ENCODE measurements at regions not wholly inside any gene's neighbourhood (a gene's known extent, or its start where the extent isn't known, plus 50 kb on each side); places are given as distances from the start of the nearest gene placed in this dataset.

DNA sequence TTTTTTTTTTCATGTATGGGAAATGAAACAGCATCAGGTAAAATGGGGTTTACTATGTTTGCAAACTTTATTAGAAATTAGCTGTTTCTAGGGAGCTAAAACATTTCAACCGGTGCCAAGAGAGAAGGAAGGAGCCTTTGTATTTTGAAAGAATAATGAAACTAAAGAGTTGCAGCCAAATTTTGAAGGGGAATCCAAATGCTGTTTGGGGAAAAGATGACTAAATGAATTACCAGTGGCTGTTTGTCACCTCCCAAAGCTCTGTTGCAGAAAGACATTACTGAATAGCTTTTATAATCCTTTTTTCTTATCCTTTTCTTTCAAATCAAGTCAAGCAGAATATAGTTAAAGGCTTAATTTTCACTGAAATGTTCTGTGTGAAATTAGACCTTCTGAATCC, 591.3 kb upstream of the ADGRL2 start:
- H3K36me3 ChIP-seq (ENCODE audit: insufficient read depth, low read length), result no peaks in the 10 kb centered on the region
- H3K9me3 ChIP-seq (ENCODE audit: low read length), result no peaks in the 10 kb centered on the region
- no peak overlapping the region for H3K27ac ChIP-seq (ENCODE audit: low read length)
- H3K4me3 ChIP-seq (ENCODE audit: low read length), result no peak overlapping the region
- no peaks in the 10 kb centered on the region for H3F3A ChIP-seq (ENCODE audit: insufficient read depth, low read length, poor library complexity, severe bottlenecking)
- H3K4me2 ChIP-seq (ENCODE audit: low read length), result no peak overlapping the region
- H4K20me1 ChIP-seq (ENCODE audit: insufficient read depth), result no peaks in the 10 kb centered on the region
- TF ChIP-seq EP300 (conservative IDR thresholded peaks at IDR 0.05; ENCODE audit: poor library complexity, severe bottlenecking) (no peak), MXI1 (conservative IDR thresholded peaks at IDR 0.05; ENCODE audit: poor library complexity, severe bottlenecking) (no peak), POLR2AphosphoS5 (IDR thresholded peaks at IDR 0.05) (no peak), RAD21 (conservative IDR thresholded peaks at IDR 0.05) (no peak), SMC3 (conservative IDR thresholded peaks at IDR 0.05; ENCODE audit: poor library complexity) (no peak), EZH2 (IDR thresholded peaks at IDR 0.05; ENCODE audit: borderline replicate concordance, insufficient read depth, low read length, poor library complexity, severe bottlenecking) (no peak), TAF1 (IDR thresholded peaks at IDR 0.05; ENCODE audit: low read depth) (no peak)
- TF ChIP-seq, protein P1, sequence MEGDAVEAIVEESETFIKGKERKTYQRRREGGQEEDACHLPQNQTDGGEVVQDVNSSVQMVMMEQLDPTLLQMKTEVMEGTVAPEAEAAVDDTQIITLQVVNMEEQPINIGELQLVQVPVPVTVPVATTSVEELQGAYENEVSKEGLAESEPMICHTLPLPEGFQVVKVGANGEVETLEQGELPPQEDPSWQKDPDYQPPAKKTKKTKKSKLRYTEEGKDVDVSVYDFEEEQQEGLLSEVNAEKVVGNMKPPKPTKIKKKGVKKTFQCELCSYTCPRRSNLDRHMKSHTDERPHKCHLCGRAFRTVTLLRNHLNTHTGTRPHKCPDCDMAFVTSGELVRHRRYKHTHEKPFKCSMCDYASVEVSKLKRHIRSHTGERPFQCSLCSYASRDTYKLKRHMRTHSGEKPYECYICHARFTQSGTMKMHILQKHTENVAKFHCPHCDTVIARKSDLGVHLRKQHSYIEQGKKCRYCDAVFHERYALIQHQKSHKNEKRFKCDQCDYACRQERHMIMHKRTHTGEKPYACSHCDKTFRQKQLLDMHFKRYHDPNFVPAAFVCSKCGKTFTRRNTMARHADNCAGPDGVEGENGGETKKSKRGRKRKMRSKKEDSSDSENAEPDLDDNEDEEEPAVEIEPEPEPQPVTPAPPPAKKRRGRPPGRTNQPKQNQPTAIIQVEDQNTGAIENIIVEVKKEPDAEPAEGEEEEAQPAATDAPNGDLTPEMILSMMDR (IDR thresholded peaks at IDR 0.05; ENCODE audit: poor library complexity, severe bottlenecking), result no peak
- TF ChIP-seq, protein P2, sequence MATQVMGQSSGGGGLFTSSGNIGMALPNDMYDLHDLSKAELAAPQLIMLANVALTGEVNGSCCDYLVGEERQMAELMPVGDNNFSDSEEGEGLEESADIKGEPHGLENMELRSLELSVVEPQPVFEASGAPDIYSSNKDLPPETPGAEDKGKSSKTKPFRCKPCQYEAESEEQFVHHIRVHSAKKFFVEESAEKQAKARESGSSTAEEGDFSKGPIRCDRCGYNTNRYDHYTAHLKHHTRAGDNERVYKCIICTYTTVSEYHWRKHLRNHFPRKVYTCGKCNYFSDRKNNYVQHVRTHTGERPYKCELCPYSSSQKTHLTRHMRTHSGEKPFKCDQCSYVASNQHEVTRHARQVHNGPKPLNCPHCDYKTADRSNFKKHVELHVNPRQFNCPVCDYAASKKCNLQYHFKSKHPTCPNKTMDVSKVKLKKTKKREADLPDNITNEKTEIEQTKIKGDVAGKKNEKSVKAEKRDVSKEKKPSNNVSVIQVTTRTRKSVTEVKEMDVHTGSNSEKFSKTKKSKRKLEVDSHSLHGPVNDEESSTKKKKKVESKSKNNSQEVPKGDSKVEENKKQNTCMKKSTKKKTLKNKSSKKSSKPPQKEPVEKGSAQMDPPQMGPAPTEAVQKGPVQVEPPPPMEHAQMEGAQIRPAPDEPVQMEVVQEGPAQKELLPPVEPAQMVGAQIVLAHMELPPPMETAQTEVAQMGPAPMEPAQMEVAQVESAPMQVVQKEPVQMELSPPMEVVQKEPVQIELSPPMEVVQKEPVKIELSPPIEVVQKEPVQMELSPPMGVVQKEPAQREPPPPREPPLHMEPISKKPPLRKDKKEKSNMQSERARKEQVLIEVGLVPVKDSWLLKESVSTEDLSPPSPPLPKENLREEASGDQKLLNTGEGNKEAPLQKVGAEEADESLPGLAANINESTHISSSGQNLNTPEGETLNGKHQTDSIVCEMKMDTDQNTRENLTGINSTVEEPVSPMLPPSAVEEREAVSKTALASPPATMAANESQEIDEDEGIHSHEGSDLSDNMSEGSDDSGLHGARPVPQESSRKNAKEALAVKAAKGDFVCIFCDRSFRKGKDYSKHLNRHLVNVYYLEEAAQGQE (IDR thresholded peaks at IDR 0.05; ENCODE audit: borderline replicate concordance), result no peak
- no peaks in the 10 kb centered on the region for H3K79me2 ChIP-seq (replicated peaks; ENCODE audit: insufficient read depth, low read length)
- no peaks in the 10 kb centered on the region for H3K27me3 ChIP-seq (ENCODE audit: insufficient read depth, low read depth, low read length)
- H3K9me2 ChIP-seq (ENCODE audit: insufficient read depth, low read length), result no peaks in the 10 kb centered on the region
- H2AFZ ChIP-seq (ENCODE audit: low read depth, low read length), result no peak overlapping the region
- no peak overlapping the region for H3K9ac ChIP-seq (ENCODE audit: low read length)

DNA sequence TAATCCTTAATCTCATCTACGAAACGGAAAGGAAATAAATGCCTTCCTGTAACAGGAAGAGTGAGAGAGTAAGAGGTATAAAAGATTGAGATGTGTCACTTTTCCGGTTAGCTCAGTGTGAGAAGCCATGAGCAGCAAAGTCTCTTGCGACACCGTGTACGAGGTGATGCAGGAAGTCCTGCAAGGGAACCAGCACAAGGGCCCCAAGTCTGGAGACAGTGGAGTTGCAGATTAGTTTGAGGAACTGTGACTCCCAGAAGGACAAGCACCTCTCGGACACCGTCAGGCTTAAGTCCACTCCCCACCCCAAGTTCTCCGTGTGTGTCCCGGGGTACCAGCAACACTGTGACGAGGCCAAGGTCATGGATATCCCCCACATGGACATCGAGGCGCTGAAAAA, 592.3 kb upstream of the ADGRL2 start:
- H3F3A ChIP-seq (ENCODE audit: insufficient read depth, low read length, poor library complexity, severe bottlenecking), result no peaks in the 10 kb centered on the region
- no peaks in the 10 kb centered on the region for H3K79me2 ChIP-seq (replicated peaks; ENCODE audit: insufficient read depth, low read length)
- no peaks in the 10 kb centered on the region for H3K9me2 ChIP-seq (ENCODE audit: insufficient read depth, low read length)
- no peak overlapping the region for H3K27ac ChIP-seq (ENCODE audit: low read length)
- H3K9ac ChIP-seq (ENCODE audit: low read length), result no peak overlapping the region
- H3K9me3 ChIP-seq (ENCODE audit: low read length), result no peaks in the 10 kb centered on the region
- H3K4me3 ChIP-seq (ENCODE audit: low read length), result no peak overlapping the region
- no peaks in the 10 kb centered on the region for H3K27me3 ChIP-seq (ENCODE audit: insufficient read depth, low read depth, low read length)
- H4K20me1 ChIP-seq (ENCODE audit: insufficient read depth), result no peaks in the 10 kb centered on the region
- TF ChIP-seq, protein P2 (IDR thresholded peaks at IDR 0.05; ENCODE audit: borderline replicate concordance), result no peak
- TF ChIP-seq TAF1 (IDR thresholded peaks at IDR 0.05; ENCODE audit: low read depth) (no peak), SMC3 (conservative IDR thresholded peaks at IDR 0.05; ENCODE audit: poor library complexity) (no peak), EZH2 (IDR thresholded peaks at IDR 0.05; ENCODE audit: borderline replicate concordance, insufficient read depth, low read length, poor library complexity, severe bottlenecking) (no peak), RAD21 (conservative IDR thresholded peaks at IDR 0.05) (no peak), EP300 (conservative IDR thresholded peaks at IDR 0.05; ENCODE audit: poor library complexity, severe bottlenecking) (no peak), MXI1 (conservative IDR thresholded peaks at IDR 0.05; ENCODE audit: poor library complexity, severe bottlenecking) (no peak), POLR2AphosphoS5 (IDR thresholded peaks at IDR 0.05) (no peak)
- TF ChIP-seq, protein P1 (IDR thresholded peaks at IDR 0.05; ENCODE audit: poor library complexity, severe bottlenecking), result no peak
- H3K36me3 ChIP-seq (ENCODE audit: insufficient read depth, low read length), result no peaks in the 10 kb centered on the region
- H3K4me2 ChIP-seq (ENCODE audit: low read length), result no peak overlapping the region
- H2AFZ ChIP-seq (ENCODE audit: low read depth, low read length), result no peak overlapping the region

Measured in neural cell (in vitro differentiated cells).